Spleen (tissue), 11 donors: ENCODE measurements at regions not wholly inside any gene's neighbourhood (a gene's known extent, or its start where the extent isn't known, plus 50 kb on each side); places are given as distances from the start of the nearest gene placed in this dataset.

ENCODE experiments used
- DNase-seq: peaks from one replicate; pipeline ENCODE4 v3.0.0-alpha.2; 2020
- H3K27ac ChIP-seq, 8 donors: fragments of 200-600 bp; sonication (generic) in 7 of 8; 1 replicate in 4 of 8; 2 replicates in 4 of 8; pipeline versions ENCODE4 v1.5.0 to v1.8.0; 2016 to 2021; ENCODE audit warnings: inconsistent platforms in 4 of 8, mild to moderate bottlenecking in 4 of 8, moderate library complexity in 1 of 8
- H3K27me3 ChIP-seq, 7 donors: fragments of 200-600 bp; sonication (generic) in 6 of 7; replicated peaks in 1 of 7; 1 replicate in 4 of 7; 2 replicates in 3 of 7; pipeline versions ENCODE4 v1.5.0 to v1.8.0; 2016 to 2021; ENCODE audit warnings: inconsistent platforms in 3 of 7, mild to moderate bottlenecking in 1 of 7
- H3K36me3 ChIP-seq, 6 donors: fragments of 200-600 bp; sonication (generic) in 5 of 6; 1 replicate in 4 of 6; 2 replicates in 2 of 6; pipeline versions ENCODE4 v1.5.0 to v1.8.0; 2016 to 2021; ENCODE audit warnings: inconsistent platforms in 2 of 6
- H3K4me1 ChIP-seq, 6 donors: fragments of 200-600 bp; sonication (generic) in 5 of 6; 1 replicate in 3 of 6; 2 replicates in 3 of 6; pipeline versions ENCODE4 v1.5.0 to v1.8.0; 2016 to 2021; ENCODE audit warnings: inconsistent platforms in 3 of 6
- H3K4me3 ChIP-seq, 8 donors: fragments of 200-600 bp; sonication (generic) in 7 of 8; 1 replicate in 4 of 8; 2 replicates in 4 of 8; pipeline versions ENCODE4 v1.5.0 to v1.8.0; 2016 to 2021; ENCODE audit warnings: inconsistent platforms in 4 of 8, mild to moderate bottlenecking in 4 of 8, moderate library complexity in 2 of 8
- H3K9me3 ChIP-seq, 8 donors: fragments of 200-600 bp; sonication (generic) in 7 of 8; 1 replicate in 4 of 8; 2 replicates in 4 of 8; pipeline versions ENCODE4 v1.5.0 to v1.8.0; 2016 to 2021; ENCODE audit warnings: inconsistent platforms in 4 of 8
- CTCF ChIP-seq, 11 experiments: fragments of 200-600 bp in 7 of 11; fragments of 450-650 bp in 4 of 11; sonication (generic) in 4 of 11; IDR thresholded peaks in 8 of 11; conservative IDR thresholded peaks in 3 of 11; 1 replicate in 7 of 11; 2 replicates in 4 of 11; pipeline versions ENCODE4 v1.4.0 to v1.8.0; 2016 to 2021; ENCODE audit warnings: antibody characterized with exemption in 11 of 11, inconsistent platforms in 4 of 11, mild to moderate bottlenecking in 1 of 11
- POLR2A ChIP-seq, 3 donors: fragments of 450-650 bp; IDR thresholded peaks; one replicate each; pipeline ENCODE4 v1.5.1; 2017; ENCODE audit warnings: antibody characterized with exemption in 3 of 3, mild to moderate bottlenecking in 1 of 3
- POLR2AphosphoS5 ChIP-seq, 3 donors: sonication (generic); formaldehyde crosslinking; IDR thresholded peaks; one replicate each; pipeline ENCODE4 v1.5.1; 2017; ENCODE audit warnings: antibody characterized with exemption in 3 of 3
- WGBS, 5 donors: extraction: QIAGEN DNeasy Blood & Tissue Kit in 3 of 5; methylation state at CpG; one replicate each; pipeline versions ENCODE4 v1.1.5 to v1.1.7; 2013 to 2018; 5-methylcytosine and 5-hydroxymethylcytosine counted together
- intact Hi-C: fragments of 100-400 bp; cut with DNase I; formaldehyde crosslinking; loops from one replicate; pipeline ENCODE4 v1.15.0; 2023; ENCODE audit warnings: low total_unique reads
- donor health status: healthy with polysubstance abuse.
- donor health status: DM: no; HTN: no; CAD: no; lungs with moderate emphysema.
- donor health status: DM: no; HTN: no; CAD: no.
- donor health status: Bipolar disorder and iron deficiency.
- donor health status: healthy.
- donor health status: DM: no; HTN: no; CAD: no.
- donor health status: DM: yes; HTN: yes; CAD: no.

GRCh38 chr10:31099664-31100063, 68.0 kb upstream of the ZNF438 start:
- 83 to 90% (median 87%) methylated on average over 10 of the region's 10 CpGs for WGBS, 5 donors
- Histone ChIP-seq H3K4me3 (no peak overlapping the region), H3K27ac (no peak overlapping the region), H3K27me3 (no peaks in the 10 kb centered on the region), H3K36me3 (no peaks in the 10 kb centered on the region), H3K9me3 (no peaks in the 10 kb centered on the region), H3K4me1 (no peaks in the 10 kb centered on the region)
- intact Hi-C loops: no loop called here
- DNase-seq: no peak
- TF ChIP-seq POLR2A (IDR thresholded peaks at IDR 0.05) (no peak), POLR2AphosphoS5 (IDR thresholded peaks at IDR 0.05) (no peak), CTCF (IDR thresholded peaks at IDR 0.05 in 8 of 11, conservative IDR thresholded peaks at IDR 0.05 in 3 of 11) (no peak)

- H3K4me3 ChIP-seq: no peak overlapping the region
- intact Hi-C loops: no loop called here
- no peaks in the 10 kb centered on the region for H3K36me3 ChIP-seq
- TF ChIP-seq POLR2AphosphoS5 (IDR thresholded peaks at IDR 0.05) (no peak), CTCF (IDR thresholded peaks at IDR 0.05 in 8 of 11, conservative IDR thresholded peaks at IDR 0.05 in 3 of 11) (no peak), POLR2A (IDR thresholded peaks at IDR 0.05) (no peak)
- no peak for DNase-seq
- no peaks in the 10 kb centered on the region for H3K9me3 ChIP-seq
- no peaks in the 10 kb centered on the region for H3K27me3 ChIP-seq
- WGBS, 5 donors: 82 to 100% (median 94%) methylated on average over 1 of the region's 1 CpG
- H3K4me1 ChIP-seq: no peaks in the 10 kb centered on the region
- H3K27ac ChIP-seq: no peak overlapping the region
Measured at GRCh38 chr10:31100115-31100601, 68.5 kb upstream of the ZNF438 start.

GRCh38 chr10:31100662-31101061, 69.0 kb upstream of the ZNF438 start:
- no peak overlapping the region for H3K27ac ChIP-seq
- no peaks in the 10 kb centered on the region for H3K4me1 ChIP-seq
- 88 to 96% (median 94%) methylated on average over 8 of the region's 8 CpGs for WGBS, 5 donors
- DNase-seq: no peak
- H3K9me3 ChIP-seq: no peaks in the 10 kb centered on the region
- intact Hi-C loops: no loop called here
- TF ChIP-seq CTCF (IDR thresholded peaks at IDR 0.05 in 8 of 11, conservative IDR thresholded peaks at IDR 0.05 in 3 of 11) (no peak), POLR2A (IDR thresholded peaks at IDR 0.05) (no peak), POLR2AphosphoS5 (IDR thresholded peaks at IDR 0.05) (no peak)
- H3K27me3 ChIP-seq: no peaks in the 10 kb centered on the region
- no peak overlapping the region for H3K4me3 ChIP-seq
- H3K36me3 ChIP-seq: no peaks in the 10 kb centered on the region

GRCh38 chr10:31101123-31101522, 69.5 kb upstream of the ZNF438 start:
- Histone ChIP-seq H3K9me3 (no peaks in the 10 kb centered on the region), H3K4me3 (no peak overlapping the region), H3K27me3 (no peaks in the 10 kb centered on the region), H3K4me1 (no peaks in the 10 kb centered on the region), H3K36me3 (no peaks in the 10 kb centered on the region), H3K27ac (no peak overlapping the region)
- no peak for TF ChIP-seq POLR2A (IDR thresholded peaks at IDR 0.05)
- intact Hi-C loops: no loop called here
- DNase-seq: no peak
- WGBS, 5 donors: 37 to 50% (median 42%) methylated on average over 4 of the region's 4 CpGs

GRCh38 chr10:31102421-31102820, 70.8 kb upstream of the ZNF438 start:
- Histone ChIP-seq H3K4me3 (no peak overlapping the region), H3K36me3 (no peaks in the 10 kb centered on the region), H3K9me3 (no peaks in the 10 kb centered on the region), H3K27me3 (no peaks in the 10 kb centered on the region), H3K4me1 (no peaks in the 10 kb centered on the region), H3K27ac (no peak overlapping the region)
- 41 to 82% (median 57%) methylated on average over 2 of the region's 2 CpGs for WGBS, 5 donors
- intact Hi-C loops: no loop called here
- no peak for DNase-seq
- TF ChIP-seq POLR2AphosphoS5 (IDR thresholded peaks at IDR 0.05) (no peak), POLR2A (IDR thresholded peaks at IDR 0.05) (no peak), CTCF (IDR thresholded peaks at IDR 0.05 in 8 of 11, conservative IDR thresholded peaks at IDR 0.05 in 3 of 11) (no peak)
